HFFc6 (cell line): ENCODE measurements at regions not wholly inside any gene's neighbourhood (a gene's known extent, or its start where the extent isn't known, plus 50 kb on each side); places are given as distances from the start of the nearest gene placed in this dataset.

Experiments
- DNase-seq: peaks from one replicate; pipeline ENCODE4 v3.0.0-alpha.2; 2018
- H3K27ac Mint-ChIP-seq: 2 replicates; pipeline ENCODE4 v1.8.0; 2020; ENCODE audit warnings: mild to moderate bottlenecking, mixed read lengths
- H3K27me3 Mint-ChIP-seq: 2 replicates; pipeline ENCODE4 v1.8.0; 2021; ENCODE audit warnings: mild to moderate bottlenecking, moderate library complexity, mixed read lengths; ENCODE audit not compliant: insufficient read depth
- H3K36me3 Mint-ChIP-seq: 2 replicates; pipeline ENCODE4 v1.8.0; 2021; ENCODE audit warnings: low read depth, mixed read lengths
- H3K4me1 Mint-ChIP-seq: 2 replicates; pipeline ENCODE4 v1.8.0; 2020; ENCODE audit warnings: low read depth, mixed read lengths
- H3K4me3 Mint-ChIP-seq: 2 replicates; pipeline ENCODE4 v1.8.0; 2020; ENCODE audit warnings: mild to moderate bottlenecking, moderate library complexity, mixed read lengths
- H3K9me3 Mint-ChIP-seq: 2 replicates; pipeline ENCODE4 v1.8.0; 2020; ENCODE audit warnings: mild to moderate bottlenecking, mixed read lengths
- TF ChIP-seq, protein P1 (sequence below): fragments of 200-600 bp; sonication (generic); IDR thresholded peaks from 2 replicates; pipeline ENCODE4 v1.5.0; 2021; ENCODE audit warnings: antibody characterized with exemption, mild to moderate bottlenecking

DNA sequence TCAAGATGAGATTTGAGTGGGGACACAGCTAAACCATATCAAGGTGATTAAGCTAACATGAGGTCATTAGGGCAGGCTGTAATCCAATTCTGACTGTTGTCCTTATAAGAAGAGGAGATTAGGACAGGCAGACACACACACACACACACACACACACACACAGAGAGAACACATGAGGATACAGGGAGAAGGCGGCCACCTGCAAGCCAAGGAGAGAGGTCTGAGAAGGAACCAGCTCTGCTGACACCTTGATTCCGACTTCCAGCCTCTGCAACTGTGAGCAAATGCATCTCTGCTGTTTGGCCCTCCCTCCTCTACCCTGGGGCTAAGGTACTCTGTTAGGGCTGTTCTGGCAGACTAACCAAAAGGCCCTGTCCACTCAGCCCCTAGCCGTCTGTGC lies 112.5 kb upstream of the GSC start:
- Mint-ChIP-seq H3K4me3 (no peak overlapping the region), H3K9me3 (peaks cover 68% of the 10 kb centered on the region), H3K27me3 (peaks cover 2% of the 10 kb centered on the region), H3K27ac (no peak overlapping the region), H3K4me1 (no peaks in the 10 kb centered on the region), H3K36me3 (no peaks in the 10 kb centered on the region)
- TF ChIP-seq, protein P1, sequence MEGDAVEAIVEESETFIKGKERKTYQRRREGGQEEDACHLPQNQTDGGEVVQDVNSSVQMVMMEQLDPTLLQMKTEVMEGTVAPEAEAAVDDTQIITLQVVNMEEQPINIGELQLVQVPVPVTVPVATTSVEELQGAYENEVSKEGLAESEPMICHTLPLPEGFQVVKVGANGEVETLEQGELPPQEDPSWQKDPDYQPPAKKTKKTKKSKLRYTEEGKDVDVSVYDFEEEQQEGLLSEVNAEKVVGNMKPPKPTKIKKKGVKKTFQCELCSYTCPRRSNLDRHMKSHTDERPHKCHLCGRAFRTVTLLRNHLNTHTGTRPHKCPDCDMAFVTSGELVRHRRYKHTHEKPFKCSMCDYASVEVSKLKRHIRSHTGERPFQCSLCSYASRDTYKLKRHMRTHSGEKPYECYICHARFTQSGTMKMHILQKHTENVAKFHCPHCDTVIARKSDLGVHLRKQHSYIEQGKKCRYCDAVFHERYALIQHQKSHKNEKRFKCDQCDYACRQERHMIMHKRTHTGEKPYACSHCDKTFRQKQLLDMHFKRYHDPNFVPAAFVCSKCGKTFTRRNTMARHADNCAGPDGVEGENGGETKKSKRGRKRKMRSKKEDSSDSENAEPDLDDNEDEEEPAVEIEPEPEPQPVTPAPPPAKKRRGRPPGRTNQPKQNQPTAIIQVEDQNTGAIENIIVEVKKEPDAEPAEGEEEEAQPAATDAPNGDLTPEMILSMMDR: no peak
- DNase-seq: no peak

DNA sequence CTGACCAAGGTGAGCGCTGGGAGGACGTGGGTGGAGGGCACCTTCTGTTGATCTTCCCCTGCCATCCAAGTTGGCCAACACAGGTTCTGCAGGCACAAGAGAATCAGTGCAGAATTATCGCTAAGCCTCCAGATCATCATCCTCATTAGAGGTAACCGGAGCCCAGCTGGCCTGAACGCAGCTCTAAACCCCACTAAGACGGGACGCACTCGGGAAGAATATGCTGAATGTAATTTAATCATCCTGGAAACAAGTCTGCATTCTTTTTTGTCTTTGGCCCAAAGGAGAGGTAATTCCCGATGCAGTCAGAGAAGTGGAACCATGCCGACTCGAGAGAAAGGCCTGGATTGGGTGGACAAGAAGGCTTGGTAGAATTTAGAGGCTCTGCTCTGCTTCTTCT lies 111.0 kb upstream of the GSC start:
- Mint-ChIP-seq H3K4me1 (no peaks in the 10 kb centered on the region), H3K27me3 (peaks cover 2% of the 10 kb centered on the region; the same call in 1 of the 2 replicates), H3K9me3 (peaks cover 66% of the 10 kb centered on the region), H3K36me3 (no peaks in the 10 kb centered on the region), H3K4me3 (no peak overlapping the region), H3K27ac (no peak overlapping the region)
- DNase-seq: no peak
- TF ChIP-seq, protein P1: no peak

DNA sequence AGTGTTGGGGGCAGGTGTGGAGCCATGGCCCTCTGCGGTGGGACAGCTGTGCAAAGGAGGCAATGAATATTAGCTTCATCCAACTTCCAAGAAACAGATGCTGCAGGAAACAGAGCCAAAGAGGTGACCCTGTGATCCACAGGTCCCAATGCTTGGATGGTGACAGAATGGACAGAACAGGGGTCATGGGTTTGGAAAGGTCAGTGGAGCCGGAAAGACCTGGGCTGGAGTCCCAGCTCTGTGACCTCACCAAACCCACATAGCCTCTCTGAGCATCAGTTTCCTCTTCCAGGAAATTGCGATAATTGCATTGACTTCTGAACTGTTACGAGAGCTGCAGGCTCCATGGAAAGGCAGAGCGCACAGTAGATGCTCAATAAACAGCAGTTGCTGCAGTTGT lies 110.2 kb upstream of the GSC start:
- Mint-ChIP-seq H3K27ac (no peak overlapping the region), H3K4me3 (no peak overlapping the region), H3K36me3 (0 out of 2 replicates have a peak, but pooled peaks cover 2% of the 10 kb centered on the region), H3K9me3 (peaks cover 66% of the 10 kb centered on the region), H3K27me3 (peaks cover 2% of the 10 kb centered on the region; the same call in 1 of the 2 replicates), H3K4me1 (no peaks in the 10 kb centered on the region)
- no peak for DNase-seq
- TF ChIP-seq, protein P1: no peak

DNA sequence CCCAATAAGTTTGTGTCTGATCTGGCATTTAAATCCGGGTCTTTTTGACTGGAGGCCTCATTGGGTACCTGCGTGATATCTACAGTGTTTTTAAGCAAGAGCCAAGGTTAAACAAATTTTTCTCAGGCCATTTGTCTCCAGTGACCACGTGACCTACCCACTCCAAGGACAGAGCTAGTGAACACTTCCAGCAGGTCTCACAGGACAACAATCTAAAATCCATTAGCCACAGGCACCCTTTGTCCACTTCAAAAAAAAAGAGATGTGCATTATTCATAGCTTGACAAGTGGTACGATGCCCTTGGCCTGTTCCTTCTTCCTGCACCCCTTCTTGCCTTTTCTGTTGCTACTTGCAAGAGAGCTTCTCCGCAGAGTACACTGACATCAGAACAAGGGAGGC lies 109.6 kb upstream of the GSC start:
- no peaks in the 10 kb centered on the region for H3K4me1 Mint-ChIP-seq
- H3K9me3 Mint-ChIP-seq: peaks cover 66% of the 10 kb centered on the region
- TF ChIP-seq, protein P1: no peak
- no peak for DNase-seq
- 0 out of 2 replicates have a peak, but pooled peaks cover 4% of the 10 kb centered on the region for H3K36me3 Mint-ChIP-seq
- H3K4me3 Mint-ChIP-seq: no peak overlapping the region
- H3K27ac Mint-ChIP-seq: no peak overlapping the region
- peaks cover 2% of the 10 kb centered on the region; the same call in 1 of the 2 replicates for H3K27me3 Mint-ChIP-seq

DNA sequence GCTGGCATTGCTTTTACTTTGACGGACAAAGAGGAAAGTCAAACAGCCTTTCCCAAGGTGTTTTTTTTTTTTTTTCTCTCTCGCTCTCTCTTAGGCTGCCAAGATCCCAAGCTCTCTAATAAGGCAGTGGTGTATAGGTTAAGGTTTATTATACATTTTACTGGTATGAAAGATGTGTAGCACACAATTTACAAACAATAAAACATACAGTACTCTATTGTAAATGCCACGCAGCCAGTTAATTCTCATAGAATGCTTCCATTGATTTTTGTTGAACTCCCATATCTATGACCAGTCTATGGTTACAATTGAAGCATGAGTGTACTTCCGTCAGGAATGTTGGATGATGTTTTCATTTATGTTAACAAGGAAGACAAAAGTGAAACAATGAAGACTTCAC lies 106.4 kb upstream of the GSC start:
- no peak for DNase-seq
- H3K4me1 Mint-ChIP-seq: no peaks in the 10 kb centered on the region
- peaks cover 71% of the 10 kb centered on the region for H3K9me3 Mint-ChIP-seq
- peaks cover 5% of the 10 kb centered on the region for H3K27me3 Mint-ChIP-seq
- no peak overlapping the region for H3K4me3 Mint-ChIP-seq
- 0 out of 2 replicates have a peak, but pooled peaks cover 4% of the 10 kb centered on the region for H3K36me3 Mint-ChIP-seq
- no peak overlapping the region for H3K27ac Mint-ChIP-seq
- TF ChIP-seq, protein P1: no peak

DNA sequence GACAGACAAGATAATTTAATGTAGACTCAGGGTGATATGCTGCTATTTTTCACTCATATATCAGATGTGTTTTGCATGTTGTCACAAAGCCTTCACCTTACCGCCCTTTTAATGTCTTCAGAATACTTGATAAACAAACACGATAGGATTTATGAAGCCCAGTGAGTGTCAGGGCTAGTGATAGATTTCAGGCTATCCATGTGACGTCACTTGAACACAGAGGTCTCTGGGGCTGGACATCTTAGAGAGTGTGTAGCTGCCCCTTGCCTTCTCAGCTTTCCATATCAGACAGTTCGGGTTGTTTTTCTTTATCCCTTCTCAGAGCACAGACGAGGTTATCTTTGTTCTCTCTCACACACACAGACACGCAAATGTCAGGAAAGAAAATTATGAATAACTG lies 105.3 kb upstream of the GSC start:
- DNase-seq: no peak
- H3K4me1 Mint-ChIP-seq: no peaks in the 10 kb centered on the region
- TF ChIP-seq, protein P1: no peak
- H3K9me3 Mint-ChIP-seq: peaks cover 62% of the 10 kb centered on the region
- H3K27ac Mint-ChIP-seq: no peak overlapping the region
- H3K27me3 Mint-ChIP-seq: peaks cover 5% of the 10 kb centered on the region
- peaks cover 5% of the 10 kb centered on the region; the same call in 1 of the 2 replicates for H3K36me3 Mint-ChIP-seq
- H3K4me3 Mint-ChIP-seq: no peak overlapping the region
